ENCODE measurements at regions not wholly inside any gene's neighbourhood (a gene's known extent, or its start where the extent isn't known, plus 50 kb on each side); places are given as distances from the start of the nearest gene placed in this dataset.

GRCh38 chr11:36890841-36891240, 292.8 kb upstream of the RAG2 start:
- no peak for DNase-seq (ENCODE audit: low spot score)

DNA sequence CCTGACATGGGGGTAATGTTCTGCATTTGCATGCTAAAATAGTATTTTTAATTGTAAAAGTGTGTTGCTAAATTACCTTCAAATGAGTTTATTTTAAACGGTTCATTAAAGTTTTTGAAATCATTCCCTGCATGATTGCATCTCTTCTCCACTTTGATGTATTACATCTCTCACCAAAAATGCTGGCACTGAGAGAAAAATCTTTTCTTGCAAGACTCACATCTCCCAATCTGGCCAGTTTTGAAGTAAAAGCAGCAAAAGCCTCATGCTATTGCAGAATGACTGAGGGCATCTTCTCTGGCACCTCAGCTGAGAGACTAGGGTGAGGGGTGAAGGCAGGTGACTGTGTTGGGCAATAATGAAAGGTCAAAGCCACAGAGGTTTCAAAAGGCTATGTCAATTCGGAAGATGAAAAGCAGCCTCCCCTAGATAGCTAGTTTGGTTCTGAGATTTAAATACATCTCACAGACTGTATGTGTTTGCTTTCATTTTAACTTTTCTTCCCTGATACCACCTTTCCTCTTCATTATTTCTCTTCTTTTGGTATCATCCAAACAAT, 292.2 kb upstream of the RAG2 start:
- DNase-seq (ENCODE audit: low spot score): no peak

DNA sequence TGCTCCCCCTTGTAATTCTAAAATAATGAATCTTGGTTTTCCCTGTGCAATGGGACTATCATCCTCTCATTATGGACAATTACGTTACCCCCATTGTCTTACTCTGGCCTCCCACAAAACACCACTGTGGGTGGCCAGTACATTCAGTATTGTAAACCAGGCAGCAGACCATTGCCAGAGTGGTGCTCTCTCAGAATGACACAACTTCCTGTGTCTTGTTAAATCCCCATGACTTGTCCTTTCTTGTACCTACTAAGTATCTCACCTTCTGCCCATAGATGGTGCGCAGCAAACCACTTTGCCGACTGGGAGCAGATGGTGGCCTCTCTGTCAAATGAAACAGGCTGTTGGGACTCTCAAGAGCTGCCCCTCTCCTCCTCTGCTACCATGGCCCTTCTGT, 287.1 kb upstream of the RAG2 start:
- no peak for DNase-seq (ENCODE audit: low spot score)

GRCh38 chr11:36878737-36879136, 280.7 kb upstream of the RAG2 start:
- DNase-seq (ENCODE audit: low spot score): no peak

DNA sequence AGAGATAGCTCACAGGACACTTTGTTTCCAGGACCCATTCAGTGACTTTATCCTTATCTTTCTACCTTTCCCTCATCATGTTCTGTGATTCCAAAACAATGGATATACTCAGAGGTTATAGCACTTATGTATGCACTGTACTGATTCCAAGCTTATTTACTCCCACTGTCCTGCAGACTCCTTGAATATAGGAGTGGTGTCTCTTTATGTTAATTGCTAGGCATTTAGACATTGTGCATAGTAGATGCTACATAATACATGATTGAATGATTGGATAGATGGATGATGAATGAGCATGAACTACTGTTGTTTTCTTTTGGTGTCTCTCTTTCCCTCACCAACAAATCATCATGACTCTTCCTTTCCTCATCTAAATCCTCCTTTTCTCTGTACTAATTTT, 279.1 kb upstream of the RAG2 start:
- DNase-seq (ENCODE audit: low spot score): no peak

DNA sequence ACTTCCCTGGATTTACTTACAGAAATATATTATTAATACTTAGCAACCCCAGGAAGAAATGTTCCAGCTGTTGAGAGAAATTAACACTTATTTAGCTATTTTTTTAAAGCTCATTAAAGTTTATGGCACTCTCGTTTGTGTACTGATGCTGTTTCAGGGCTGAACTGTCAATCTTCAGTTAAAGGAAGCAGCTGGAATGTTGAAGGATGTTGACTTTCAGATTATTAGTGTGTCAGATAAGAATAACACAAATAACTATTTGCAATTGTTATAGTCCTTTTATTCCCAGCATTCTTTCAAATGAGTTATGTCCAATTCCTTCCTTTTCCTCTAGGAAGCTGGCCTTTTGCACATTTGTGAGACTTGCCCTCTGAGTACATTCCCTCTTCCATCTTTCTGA, 278.2 kb upstream of the RAG2 start:
- DNase-seq (ENCODE audit: low spot score): no peak

DNA sequence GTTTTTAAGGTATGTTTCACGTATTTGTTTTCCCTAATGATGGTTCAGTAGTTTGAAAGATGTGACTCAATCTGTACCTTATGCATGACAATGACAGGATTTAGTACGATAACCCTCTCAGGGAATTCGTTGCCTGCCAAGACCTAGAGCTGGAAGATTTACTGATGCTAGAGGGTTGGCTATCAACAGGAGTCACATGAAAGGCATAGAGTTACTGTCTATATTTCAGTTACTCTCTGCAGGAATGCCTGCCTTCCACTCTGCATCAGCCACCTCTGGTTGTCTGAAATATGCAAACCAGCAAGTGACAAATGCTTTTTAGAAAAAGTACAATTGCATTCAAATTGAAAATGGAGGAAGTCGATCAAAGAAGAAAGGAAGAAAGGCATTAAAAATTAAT, 276.3 kb upstream of the RAG2 start:
- DNase-seq (ENCODE audit: low spot score): no peak

- DNase-seq (ENCODE audit: low spot score): no peak
These were observed 272.3 kb upstream of the RAG2 start for GRCh38 chr11:36870361-36870760.

DNA sequence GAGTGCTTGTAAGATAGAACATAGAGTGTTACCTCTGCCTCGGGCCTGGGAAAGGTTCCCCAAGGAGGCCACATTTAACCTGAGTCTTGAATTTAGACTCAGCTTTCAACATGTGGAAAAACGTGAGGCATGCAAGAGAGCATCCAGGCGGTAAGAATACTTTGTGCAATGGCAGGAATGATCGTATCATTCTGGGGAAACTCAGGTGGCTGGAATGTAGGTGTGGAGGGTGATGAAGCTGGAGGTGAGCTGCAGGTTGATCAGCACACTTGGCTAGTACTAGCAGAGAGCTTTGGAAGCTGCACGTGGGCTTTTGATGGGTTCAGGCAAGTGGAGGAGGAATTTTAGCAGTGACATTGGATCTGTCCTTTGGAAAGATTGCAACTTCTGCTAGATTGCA, 270.3 kb upstream of the RAG2 start:
- no peak for DNase-seq (ENCODE audit: low spot score)

DNA sequence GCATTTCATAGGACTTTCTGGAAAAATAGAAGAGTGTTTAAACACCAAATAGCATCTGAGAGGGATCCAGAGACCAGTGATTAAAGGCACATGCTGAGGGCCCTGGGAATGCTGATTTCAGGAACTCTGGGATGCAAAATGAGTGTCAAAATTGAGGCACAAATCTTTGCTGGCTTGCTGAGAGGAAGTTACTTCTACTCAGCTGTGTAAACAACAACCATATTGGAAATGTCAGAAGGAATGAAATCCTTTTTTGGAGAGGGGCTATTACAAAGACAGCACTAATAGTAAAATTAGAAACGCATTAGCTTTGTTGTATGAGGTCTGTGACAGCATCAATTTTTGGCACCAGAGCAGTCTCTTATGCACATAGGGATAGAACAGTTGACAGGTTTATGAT, 267.8 kb upstream of the RAG2 start:
- DNase-seq (ENCODE audit: low spot score): no peak

DNA sequence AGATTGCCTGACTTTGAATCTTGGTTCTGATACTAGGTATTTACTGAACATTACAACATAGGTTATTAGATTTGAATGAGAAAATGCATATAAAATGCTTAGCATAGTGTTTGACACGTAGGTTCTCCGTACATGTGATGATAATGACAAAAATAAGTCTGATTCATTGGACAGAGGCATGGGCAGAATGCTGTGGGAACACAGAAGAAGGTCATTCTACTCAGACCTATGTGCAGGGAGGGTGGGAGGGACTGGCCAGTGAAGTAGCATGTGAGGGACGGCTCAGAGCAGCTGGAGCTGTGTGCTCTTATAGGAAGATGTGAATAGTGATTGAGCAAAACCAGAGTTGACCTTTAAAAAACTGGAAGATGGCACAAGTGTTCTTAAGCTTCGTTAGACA, 256.8 kb upstream of the RAG2 start:
- no peak for DNase-seq (ENCODE audit: low spot score)

DNA sequence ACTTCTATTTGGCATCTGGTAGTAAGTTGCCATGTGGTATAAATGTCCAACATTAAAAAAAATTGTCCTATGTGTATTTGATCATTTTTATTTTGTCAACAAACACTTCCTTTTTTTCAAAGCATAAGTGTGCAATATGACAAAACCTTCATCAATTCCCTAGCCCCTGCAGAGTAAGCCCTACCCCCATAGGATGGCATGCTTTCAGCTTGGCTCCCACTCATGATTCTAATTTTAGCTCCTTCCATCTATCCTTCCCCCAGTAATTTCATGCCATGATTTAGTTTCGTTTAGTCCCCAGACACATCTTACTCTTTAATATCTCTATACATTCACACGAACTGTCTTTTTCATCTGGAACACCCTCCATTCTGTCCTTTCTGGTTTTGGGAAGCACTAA, 250.6 kb upstream of the RAG2 start:
- DNase-seq (ENCODE audit: low spot score): no peak

DNA sequence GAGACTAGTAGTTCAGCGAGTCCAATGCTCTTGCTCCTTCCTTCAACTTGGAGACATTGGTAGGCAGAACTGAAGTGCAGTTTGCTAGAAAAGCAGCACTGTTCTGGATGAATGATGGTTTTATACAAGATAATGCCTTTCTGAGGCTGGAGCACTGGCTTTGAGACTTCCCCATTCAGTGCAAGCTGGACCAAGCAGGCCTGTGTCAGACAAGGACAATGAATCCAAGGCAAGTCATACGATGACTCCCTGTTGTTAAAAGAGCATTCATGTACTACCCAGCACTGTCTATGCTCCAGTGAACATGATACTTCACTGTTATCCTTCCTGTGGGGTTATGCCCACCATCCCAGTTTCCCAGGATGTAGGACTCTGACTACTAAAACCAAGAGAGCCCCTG, 242.3 kb upstream of the RAG2 start:
- DNase-seq (ENCODE audit: low spot score): no peak

GRCh38 chr11:36837831-36838437, 239.9 kb upstream of the RAG2 start:
- no peak for DNase-seq (ENCODE audit: low spot score)

DNA sequence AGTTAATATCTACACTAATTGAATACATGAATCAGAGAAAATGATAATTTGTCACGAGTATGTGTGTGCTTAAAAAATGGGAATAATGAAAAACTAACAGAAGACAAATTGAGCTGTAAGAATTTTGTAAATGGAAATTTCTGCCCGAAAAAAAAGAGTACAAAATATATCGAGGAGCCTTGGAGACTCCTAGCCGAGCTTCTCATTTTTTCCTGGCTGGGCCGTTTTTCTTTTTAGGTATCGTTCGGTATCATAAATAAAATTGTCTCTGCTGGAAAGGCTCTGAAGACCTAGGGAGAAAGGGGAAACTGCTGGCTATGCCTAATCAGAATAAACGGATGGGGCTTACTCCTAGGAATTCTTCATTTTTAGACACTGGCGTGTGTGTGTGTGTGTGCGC, 227.2 kb upstream of the RAG2 start:
- no peak for DNase-seq (ENCODE audit: low spot score)

GRCh38 chr11:36824349-36824748, 226.3 kb upstream of the RAG2 start:
- no peak for DNase-seq (ENCODE audit: low spot score)

DNA sequence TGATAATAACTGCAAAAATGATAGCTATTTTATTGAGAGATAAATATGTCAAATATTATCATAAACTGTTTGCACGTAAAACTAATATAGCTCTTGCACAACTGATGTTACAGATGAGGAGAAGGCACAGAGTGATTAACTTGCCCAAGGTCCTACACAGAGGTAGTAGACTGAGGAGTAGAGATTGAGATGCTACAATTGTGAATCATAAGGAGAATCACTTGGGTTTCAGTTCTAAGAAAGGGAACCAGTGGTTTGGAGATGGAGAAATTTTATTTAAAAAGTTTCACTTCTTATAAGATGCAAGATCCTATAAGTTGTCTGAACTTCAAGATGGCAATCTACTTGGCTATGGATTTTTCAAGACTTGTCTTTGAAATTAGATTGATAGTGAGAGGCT, 224.8 kb upstream of the RAG2 start:
- no peak for DNase-seq (ENCODE audit: low spot score)

- DNase-seq (ENCODE audit: low spot score): no peak
These were observed 220.4 kb upstream of the RAG2 start for GRCh38 chr11:36818410-36818809.

- DNase-seq (ENCODE audit: low spot score): no peak
These were observed 219.4 kb upstream of the RAG2 start for GRCh38 chr11:36817336-36817965.

- DNase-seq (ENCODE audit: low spot score): no peak
These were observed 211.3 kb upstream of the RAG2 start for GRCh38 chr11:36809303-36809702.

DNA sequence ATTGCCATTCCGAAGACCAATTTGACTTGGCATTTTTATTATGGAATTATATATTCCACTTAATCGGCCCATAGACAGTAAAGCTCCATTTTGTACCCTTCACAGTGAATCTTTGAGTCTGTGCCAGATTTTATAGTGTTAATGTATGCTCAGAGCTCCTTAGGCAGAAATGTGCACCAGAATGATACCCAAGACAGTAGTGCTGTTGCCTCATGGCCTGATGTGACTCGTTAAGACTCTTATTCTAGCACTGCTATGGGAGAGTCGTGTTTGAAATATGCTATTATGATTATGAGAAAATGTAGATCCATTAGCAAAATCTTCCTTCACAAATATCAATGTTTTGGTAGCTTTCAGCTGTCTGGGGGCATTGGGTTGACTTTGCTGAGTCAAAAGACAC, 209.8 kb upstream of the RAG2 start:
- DNase-seq (ENCODE audit: low spot score): no peak

DNA sequence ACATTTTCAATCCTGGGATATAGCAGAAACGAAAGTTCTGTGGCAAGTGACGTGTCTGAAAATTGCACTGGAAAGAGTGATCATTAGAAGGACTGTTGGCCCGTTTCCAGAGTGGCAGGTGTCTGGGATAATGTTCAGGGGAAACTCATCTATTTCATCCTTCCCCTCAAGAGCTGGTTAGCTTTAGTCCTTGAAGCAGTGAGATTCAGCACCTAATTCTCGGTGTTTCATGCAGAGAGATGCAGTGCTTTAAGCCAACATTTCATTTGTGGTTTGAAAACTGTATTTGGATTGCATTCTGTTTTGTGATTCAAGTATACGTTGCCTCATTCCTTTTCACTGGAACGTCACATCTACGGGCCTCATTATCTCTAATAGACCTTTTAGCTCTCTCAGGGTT, 205.0 kb upstream of the RAG2 start:
- no peak for DNase-seq (ENCODE audit: low spot score)

- DNase-seq (ENCODE audit: low spot score): no peak
These were observed 195.2 kb upstream of the RAG2 start for GRCh38 chr11:36792996-36793914.

All from CD4-positive, alpha-beta T cell treated with Interleukin-2 at 100 ng/mL for 4 hours (primary cell).